NOMO-1 (cell line): ENCODE measurements at regions not wholly inside any gene's neighbourhood (a gene's known extent, or its start where the extent isn't known, plus 50 kb on each side); places are given as distances from the start of the nearest gene placed in this dataset.

Source experiments
- DNase-seq, 2 experiments: peaks; one replicate each; lab custom pipeline; 2025; ENCODE audit not compliant: unreplicated experiment in 2 of 2; lab: John Stamatoyannopoulos, UW

GRCh38 chr3:76859596-76859995 is 180.3 kb upstream of the ROBO2 start:
- DNase-seq: no peak

GRCh38 chr3:76864355-76864754 is 175.5 kb upstream of the ROBO2 start:
- DNase-seq: no peak

GRCh38 chr3:76866729-76867408 is 173.0 kb upstream of the ROBO2 start:
- no peak for DNase-seq

- DNase-seq: no peak
Measured at GRCh38 chr3:76869726-76870384, 170.0 kb upstream of the ROBO2 start.

- DNase-seq: no peak
Measured at GRCh38 chr3:76871655-76872054, 168.2 kb upstream of the ROBO2 start.

- DNase-seq: no peak
Measured at GRCh38 chr3:76872999-76873398, 166.9 kb upstream of the ROBO2 start.

- no peak for DNase-seq
Measured at GRCh38 chr3:76873532-76874242, 166.2 kb upstream of the ROBO2 start.

GRCh38 chr3:76879959-76880358 is 159.9 kb upstream of the ROBO2 start:
- DNase-seq: no peak

- no peak for DNase-seq
Measured at GRCh38 chr3:76886761-76887500, 153.0 kb upstream of the ROBO2 start.

- DNase-seq: no peak
Measured at GRCh38 chr3:76888856-76889255, 151.0 kb upstream of the ROBO2 start.

GRCh38 chr3:76889911-76890310 is 150.0 kb upstream of the ROBO2 start:
- DNase-seq: no peak

- no peak for DNase-seq
Measured at GRCh38 chr3:76897076-76897475, 142.8 kb upstream of the ROBO2 start.

- no peak for DNase-seq
Measured at GRCh38 chr3:76900596-76900995, 139.3 kb upstream of the ROBO2 start.

- DNase-seq: no peak
Measured at GRCh38 chr3:76908156-76908555, 131.7 kb upstream of the ROBO2 start.

GRCh38 chr3:76912841-76913383 is 127.0 kb upstream of the ROBO2 start:
- DNase-seq: no peak

GRCh38 chr3:76917436-76917835 is 122.5 kb upstream of the ROBO2 start:
- no peak for DNase-seq

GRCh38 chr3:76920511-76920910 is 119.4 kb upstream of the ROBO2 start:
- DNase-seq: no peak

GRCh38 chr3:76923485-76923884 is 116.4 kb upstream of the ROBO2 start:
- no peak for DNase-seq

- DNase-seq: no peak
Measured at GRCh38 chr3:76930712-76931111, 109.2 kb upstream of the ROBO2 start.

- DNase-seq: no peak
Measured at GRCh38 chr3:76933245-76933644, 106.7 kb upstream of the ROBO2 start.

GRCh38 chr3:76938962-76939361 is 100.9 kb upstream of the ROBO2 start:
- DNase-seq: no peak
